Left forelimb (tissue), 1 donor: ENCODE measurements at regions not wholly inside any gene's neighbourhood (a gene's known extent, or its start where the extent isn't known, plus 50 kb on each side); places are given as distances from the start of the nearest gene placed in this dataset.

Experiments used
- DNase-seq: peaks from one replicate; pipeline ENCODE4 v3.0.0-alpha.2; 2018; ENCODE audit warnings: low spot score

DNA sequence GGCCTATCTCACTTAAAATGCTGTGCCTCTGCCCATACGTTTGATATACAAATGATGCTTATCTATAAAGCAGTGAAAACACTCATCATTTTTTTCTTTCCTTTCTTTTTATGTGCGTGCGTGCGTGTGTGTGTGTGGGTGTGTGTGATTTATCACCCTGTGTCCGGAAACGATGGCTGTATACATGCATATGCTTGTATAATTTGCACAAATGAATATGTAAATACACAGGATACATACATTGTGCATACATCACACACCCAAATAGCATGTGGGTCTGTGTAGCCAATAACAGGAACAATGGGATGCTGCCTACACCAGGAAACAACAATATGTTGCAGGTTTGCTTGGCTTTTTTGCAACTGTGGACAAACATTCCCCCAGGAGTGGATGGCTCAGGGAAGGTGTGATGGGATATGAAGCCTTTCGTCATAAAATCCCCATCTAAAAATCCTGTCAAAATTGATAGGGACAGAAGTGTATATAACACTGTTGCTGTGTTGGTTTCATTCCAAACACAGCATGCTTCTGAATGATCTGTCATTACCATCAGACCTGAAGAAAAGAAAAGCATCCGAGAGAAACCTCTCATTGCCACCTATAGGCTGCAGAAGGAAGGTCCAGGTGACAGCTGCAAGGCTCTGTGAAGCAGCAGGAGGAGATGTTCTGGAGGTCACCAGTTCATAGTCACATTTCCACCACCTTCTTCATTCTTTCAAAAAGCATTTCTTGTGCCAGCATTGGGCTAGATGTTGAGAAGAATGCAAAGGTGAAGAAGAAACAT, 503.9 kb upstream of the NR2F2 start:
- no peak for DNase-seq

- no peak for DNase-seq
Measured at GRCh38 chr15:95829062-95829461, 501.4 kb upstream of the NR2F2 start.

- DNase-seq, result no peak
Measured at GRCh38 chr15:95830281-95830680, 500.2 kb upstream of the NR2F2 start.

- DNase-seq, result no peak
Measured at GRCh38 chr15:95832668-95833067, 497.8 kb upstream of the NR2F2 start.

DNA sequence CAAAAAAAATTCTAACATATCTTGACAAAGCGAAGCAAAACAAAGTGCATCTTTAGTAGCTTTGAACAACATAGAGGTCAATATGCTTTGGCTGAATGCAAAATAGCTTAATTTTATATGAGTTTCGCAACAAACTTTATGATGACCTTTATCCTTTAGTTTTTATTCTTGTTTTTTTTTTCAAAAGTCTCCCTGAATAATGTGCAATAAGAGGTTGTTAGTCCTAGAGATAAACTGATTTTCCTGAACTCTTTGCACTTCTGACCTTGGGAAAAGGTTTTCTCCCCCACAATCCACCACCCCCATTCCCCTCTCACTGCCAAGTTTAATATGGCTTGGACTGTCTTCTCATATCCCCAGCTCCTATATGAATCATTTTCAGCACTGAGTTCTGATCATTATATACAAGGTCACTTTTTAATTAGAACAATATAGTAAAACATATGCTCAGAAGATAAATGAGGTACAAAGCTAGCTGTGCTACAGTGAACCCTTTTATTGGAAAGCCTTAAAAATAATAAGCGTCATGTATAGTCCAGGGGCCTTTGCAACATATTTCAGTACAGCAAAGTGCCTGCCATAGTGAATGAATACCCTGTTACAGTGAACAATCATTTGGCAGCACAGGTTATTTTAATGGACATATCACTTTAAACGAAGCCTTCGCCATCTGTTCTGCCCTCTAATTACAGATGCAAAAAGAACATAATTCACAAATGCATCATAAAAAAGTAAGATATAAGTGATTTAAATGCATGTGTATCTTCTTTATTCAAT, 496.3 kb upstream of the NR2F2 start:
- DNase-seq, result no peak

DNA sequence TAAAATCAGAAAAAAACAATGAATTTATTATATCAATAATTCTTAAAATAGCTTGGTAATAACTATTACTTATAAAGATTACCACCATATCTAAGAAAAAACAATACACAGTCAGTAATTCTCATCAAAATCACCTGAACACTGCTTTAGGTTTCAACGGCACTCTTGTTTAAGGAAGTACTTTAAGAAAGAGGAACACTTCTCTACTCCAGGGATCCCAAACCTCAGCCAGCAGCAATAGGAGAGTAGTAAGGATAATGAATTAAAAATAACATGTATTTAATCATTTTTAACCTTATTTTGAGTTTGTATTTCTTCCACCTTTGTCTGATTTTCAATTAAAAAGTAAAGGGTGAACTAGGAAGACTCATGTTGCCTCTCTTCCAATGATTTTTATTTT, 494.0 kb upstream of the NR2F2 start:
- no peak for DNase-seq

- no peak for DNase-seq
Measured at GRCh38 chr15:95837341-95838004, 493.0 kb upstream of the NR2F2 start.

DNA sequence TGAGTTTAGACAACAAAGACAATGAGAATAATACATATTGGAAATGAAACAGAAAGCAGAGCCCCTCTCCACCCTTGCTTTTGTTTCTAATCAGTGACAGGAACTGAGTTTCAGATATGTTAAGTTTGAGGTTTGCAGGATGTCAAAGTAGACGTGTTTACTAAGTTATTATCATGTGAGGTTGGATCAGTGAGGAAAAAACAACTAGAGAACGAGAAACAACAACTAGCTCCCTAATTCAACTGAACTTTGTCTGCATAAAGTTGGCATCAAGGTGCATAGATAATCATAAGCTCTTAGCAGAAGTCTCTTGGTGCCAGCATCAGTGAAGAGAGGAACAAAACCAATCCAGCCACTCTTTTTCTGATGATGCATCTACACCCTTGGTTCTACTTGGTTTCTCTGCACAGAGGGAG, 491.1 kb upstream of the NR2F2 start:
- DNase-seq, result no peak

- no peak for DNase-seq
Measured at GRCh38 chr15:95840004-95840403, 490.5 kb upstream of the NR2F2 start.

DNA sequence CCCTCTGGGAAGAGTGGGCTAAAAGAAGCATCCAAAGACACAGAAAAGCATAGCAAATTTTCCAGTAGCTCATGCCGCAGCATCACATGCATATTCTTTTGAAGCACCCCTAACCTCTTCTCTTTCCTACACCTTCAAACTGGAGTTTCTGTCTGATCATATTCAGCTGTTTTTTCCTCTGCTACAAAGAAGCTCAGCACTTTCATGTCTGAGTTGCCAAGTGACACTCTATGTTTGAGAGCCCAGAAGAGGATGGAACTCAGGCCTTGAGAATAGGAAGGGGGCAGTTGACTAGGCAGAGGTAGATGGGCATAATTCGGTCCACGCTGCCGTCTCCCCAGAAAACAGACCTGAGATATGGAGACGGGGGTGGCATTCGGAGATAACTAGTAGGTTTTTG, 489.6 kb upstream of the NR2F2 start:
- DNase-seq, result no peak

DNA sequence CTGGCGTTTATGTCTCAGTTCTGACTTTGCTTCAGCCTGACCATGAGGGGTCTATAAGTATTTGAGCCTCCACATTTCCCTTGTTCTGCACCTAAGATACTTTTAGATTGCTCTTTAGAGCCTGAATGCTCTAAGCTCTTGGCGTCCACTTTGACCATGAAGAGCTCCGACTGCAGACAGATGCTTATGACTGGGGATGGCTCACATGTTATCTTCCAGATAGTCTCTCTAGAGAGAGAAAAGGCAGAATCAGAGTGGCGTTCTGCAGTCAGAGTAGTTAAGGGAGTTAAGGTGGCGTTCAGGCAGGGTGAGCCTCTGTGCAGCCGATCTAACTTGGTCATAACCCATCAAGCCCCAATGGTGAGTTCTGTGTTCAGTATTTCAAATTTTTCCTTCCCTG, 487.9 kb upstream of the NR2F2 start:
- no peak for DNase-seq

DNA sequence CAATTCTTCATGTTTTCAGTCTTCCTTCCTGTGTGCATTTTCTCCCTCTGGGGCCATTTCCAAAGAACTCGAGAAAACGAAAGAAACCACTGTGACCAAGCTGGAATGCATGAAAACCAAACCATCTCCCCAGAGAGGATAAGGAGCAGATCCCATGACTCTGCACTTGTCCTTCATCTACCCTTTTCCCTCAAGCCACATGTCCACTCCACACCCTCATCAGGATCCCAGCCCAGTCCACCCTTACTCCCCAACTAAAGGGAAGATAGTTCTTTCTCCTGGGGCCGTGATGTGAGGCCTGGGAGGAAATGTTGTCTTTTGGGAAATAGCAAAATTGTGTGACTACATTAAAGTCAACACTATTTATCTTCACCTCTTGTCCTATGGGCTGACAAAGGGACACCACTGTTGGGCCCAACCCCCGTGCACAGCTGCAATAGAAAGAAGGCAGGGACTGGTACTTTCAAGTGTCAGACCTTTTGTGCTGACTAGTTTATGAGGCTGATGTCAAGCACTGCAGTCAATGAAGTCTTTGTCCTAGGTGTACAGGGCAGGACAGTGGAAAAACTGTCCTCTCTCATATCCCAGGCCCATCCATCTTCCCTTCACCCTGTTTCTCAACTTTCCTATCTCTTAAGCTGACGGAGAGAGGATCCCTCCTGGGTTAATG, 487.1 kb upstream of the NR2F2 start:
- DNase-seq, result no peak

- DNase-seq, result no peak
Measured at GRCh38 chr15:95845862-95846515, 484.5 kb upstream of the NR2F2 start.

DNA sequence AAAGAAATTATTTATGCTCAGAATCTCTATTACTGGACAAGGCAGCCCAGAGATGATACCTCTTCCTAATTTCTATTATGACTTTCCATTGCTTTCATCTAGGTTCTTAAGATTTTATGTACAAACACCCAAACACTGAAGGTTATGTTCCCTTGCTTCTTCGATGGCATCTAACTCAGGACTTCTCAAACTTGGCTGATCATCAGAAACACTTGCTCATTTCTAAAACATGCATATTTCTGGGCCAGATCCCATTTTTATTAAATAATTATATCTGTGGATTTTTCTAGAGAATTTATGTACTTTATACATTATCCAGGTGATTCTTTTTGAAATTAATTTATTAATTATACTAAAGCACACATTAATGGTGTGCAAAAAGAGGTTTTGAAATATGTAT, 482.4 kb upstream of the NR2F2 start:
- no peak for DNase-seq

GRCh38 chr15:95850837-95851236, 479.7 kb upstream of the NR2F2 start:
- DNase-seq, result no peak

DNA sequence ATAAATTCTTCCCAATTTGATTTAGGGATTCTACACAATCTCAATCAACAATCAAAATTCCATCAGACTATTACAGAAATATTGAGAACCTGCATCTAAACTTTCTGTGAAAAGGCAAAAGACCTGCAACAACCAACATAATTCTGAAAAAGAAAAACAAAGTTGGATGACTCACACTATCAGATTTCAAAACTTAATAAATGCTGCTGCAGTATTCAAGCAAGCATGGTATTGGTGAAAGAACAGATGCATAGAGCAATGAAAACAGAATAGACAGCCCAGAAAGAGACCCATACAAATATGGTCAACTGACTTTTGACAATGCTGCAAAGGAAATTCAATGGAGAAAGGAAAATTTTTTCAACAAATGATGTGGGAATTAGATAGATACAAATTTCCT, 477.1 kb upstream of the NR2F2 start:
- no peak for DNase-seq

DNA sequence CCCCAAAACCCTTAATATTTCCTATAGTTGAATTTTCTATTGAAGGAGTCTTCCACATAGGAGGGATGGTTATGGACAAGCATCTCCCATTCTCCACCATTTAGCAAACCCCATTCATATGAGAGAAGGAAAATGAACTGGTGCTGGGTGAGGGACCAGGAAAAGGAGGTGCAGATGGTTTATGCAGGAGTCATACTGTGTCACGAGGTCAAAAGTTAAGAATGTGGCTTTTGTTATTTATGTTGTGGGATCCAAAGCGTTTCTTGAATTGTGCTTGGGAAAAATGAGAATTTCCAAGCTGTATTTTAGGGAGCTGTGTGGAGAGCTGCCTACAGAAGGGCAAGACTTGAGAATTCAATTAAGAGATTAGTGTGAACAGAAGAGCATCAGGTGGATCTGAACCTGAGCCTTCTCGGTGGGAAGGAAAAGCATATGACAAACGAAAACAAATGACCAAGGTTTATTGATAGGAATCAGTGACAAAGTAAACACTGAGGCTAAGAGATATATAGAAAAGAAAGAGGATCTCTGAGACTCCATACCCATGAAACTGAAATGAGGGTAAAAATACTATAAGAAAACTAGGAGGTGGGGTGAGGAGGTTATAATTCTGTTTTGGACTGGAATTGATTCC, 473.3 kb upstream of the NR2F2 start:
- DNase-seq, result no peak

- no peak for DNase-seq
Measured at GRCh38 chr15:95857758-95858157, 472.7 kb upstream of the NR2F2 start.

DNA sequence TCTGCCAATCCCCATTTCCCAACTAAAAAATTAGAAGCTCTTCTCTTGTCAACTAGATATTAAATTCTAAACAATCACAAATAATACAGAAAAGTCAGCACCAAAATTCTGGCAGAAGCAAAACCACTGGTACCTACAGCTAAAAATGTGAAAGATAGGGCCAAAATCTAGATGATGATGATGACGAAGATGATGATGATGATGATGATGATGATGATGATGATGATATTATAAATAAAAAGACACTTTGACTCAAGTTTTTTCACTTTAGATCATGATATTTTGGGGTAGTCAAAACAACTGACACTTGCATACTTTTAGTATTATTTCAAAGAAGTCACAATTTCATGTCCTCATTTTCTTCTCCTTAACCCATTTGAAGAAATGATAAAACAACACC, 470.1 kb upstream of the NR2F2 start:
- no peak for DNase-seq

DNA sequence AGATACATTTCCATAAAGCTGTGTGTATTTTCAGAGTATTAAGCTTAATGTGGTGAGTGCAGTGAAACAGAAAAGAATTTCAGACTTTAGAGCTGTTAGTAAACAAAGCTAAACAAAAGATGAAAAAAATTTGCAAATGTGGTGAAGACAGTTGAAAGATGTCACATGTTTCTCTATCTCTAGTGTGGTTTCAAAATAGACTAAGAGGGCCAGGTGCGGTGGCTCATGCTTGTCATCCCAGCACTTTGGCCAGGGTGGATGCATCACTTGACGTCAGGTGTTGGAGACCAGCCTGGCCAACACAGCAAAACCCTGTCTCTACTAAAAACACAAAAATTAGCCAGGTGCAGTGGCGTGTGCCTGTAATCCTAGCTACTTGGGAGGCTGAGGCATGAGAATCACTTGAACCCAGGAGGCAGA, 466.0 kb upstream of the NR2F2 start:
- no peak for DNase-seq

- DNase-seq, result no peak
Measured at GRCh38 chr15:95865330-95865739, 465.2 kb upstream of the NR2F2 start.
